Hematopoietic multipotent progenitor cell treated with erythropoietin and hydrocortisone succinate and interleukin-3 and kit ligand, for 6 days (in vitro differentiated cells): ENCODE measurements at regions not wholly inside any gene's neighbourhood (a gene's known extent, or its start where the extent isn't known, plus 50 kb on each side); places are given as distances from the start of the nearest gene placed in this dataset.
"Not testable (repeated sequence)": the region's sequence is repeated elsewhere in the genome, so short reads cannot be mapped to it uniquely, and the experiment has no call there.

Experiments
- DNase-seq: peaks from one replicate; pipeline ENCODE4 v3.0.0-alpha.2; 2015

DNA sequence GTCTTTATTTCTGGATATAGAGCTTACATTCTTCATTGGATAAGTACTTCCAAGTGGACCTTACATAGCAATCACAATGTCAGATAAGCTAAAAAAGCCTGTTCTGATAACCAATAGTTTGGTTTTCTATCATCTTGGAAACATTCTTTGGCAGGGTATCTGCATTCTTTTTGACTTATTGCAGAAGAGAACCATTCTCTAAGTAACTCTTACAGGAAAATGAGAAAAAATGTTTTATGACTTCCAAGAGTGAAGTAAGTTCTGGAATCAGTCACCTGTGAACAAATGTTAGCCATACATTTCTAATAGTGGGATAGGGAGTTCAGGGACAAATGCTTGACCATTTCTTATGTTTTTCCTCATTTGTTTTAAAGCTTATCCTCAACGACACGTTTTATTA is 564.0 kb downstream of the CD109 start:
- no peak for DNase-seq

GRCh38 chr6:74256781-74257180 is 560.8 kb downstream of the CD109 start:
- DNase-seq, result no peak

- no peak for DNase-seq
These were observed 560.4 kb downstream of the CD109 start for GRCh38 chr6:74256381-74256780.

DNA sequence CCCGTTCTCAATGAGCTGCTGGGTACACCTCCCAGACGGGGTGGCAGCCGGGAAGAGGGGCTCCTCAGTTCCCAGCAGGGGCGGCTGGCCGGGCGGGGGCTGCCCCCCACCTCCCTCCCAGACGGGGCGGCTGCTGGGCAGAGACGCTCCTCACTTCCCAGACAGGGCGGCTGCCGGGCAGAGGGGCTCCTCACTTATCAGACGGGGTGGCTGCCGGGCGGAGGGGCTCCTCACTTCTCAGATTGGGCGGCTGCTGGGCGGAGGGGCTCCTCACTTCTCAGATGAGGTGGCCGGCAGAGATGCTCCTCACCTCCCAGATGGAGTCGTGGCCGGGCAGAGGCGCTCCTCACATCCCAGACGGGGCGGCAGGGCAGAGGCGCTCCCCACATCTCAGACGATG is 559.0 kb downstream of the CD109 start:
- DNase-seq, result not testable (repeated sequence)

GRCh38 chr6:74254147-74254546 is 558.1 kb downstream of the CD109 start:
- DNase-seq, result not testable (repeated sequence)

- DNase-seq, result no peak
These were observed 557.3 kb downstream of the CD109 start for GRCh38 chr6:74253261-74253660.

DNA sequence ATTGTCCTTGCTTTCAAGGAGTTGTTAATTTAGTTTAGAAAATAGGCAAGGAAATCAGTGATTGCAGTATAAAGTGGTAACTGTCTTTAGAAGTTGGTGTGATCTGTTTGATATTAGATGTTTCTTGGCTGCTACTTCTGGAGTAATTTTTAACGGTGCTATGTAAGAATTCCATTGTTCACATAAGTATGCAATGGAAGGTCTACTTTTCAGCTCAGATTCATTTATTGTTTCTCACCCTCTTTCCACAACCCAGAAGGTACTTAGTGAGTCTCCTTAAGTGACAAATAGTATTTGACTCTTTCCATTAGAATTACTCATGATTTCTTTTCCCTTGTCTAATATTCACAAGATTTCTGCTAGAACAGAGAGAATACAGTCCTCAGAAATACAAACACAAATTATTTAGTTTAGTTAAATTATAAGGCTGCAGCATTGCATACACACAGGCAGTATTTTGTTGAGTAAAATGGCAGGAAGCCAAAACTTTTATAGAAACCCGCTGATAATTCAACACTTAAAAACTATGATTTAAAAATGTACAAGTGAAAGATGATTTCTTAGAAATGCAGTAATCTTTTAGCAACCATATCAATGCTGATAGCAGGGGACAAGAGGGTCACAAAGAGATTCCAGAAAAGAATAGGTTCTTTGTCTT is 554.3 kb downstream of the CD109 start:
- no peak for DNase-seq

- no peak for DNase-seq
These were observed 553.7 kb downstream of the CD109 start for GRCh38 chr6:74249658-74250057.

DNA sequence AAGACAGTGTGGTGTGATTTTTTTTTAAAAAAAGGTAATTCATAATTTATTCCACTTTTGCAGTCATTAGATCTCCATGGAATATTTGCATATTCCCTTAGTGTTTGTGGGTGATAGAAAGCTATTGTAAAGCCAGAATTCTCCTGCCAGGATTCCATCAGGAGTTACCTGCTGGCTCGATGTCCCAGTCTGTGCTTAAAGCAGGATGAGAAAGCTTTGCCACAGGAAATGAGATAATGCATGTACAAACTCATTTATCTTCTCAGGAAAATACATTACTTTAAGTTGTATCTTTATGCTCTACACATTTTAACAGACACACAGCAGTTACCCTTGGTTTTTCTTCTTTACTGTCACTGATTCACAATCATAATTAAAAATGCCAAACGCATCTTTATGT is 553.0 kb downstream of the CD109 start:
- no peak for DNase-seq

DNA sequence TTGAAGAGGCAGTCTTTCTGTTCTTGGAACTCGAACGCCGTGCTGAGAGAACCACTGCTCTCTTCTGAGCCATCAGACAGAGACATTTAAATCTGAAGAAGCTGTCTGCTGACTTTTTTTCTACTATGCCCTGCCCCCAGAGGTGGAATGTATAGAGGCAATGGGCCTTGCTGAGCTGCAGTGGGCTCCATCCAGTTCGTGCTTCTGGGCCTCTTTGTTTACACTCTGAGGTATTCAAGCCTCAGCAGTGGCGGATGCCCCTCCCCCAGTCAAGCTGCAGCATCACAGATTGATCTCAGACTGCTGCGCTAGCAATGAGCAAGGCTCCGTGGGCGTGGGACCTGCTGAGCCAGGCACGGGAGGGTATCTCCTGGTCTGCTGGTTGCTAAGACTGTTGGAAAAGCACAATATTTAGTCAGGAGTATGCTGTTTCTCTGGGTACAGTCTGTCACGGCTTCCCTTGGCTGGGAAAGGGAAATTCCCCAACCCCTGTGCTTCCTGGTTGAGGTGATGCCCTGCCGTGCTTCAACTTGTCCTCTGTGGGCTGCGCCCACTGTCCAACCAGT is 526.8 kb downstream of the CD109 start:
- no peak for DNase-seq

DNA sequence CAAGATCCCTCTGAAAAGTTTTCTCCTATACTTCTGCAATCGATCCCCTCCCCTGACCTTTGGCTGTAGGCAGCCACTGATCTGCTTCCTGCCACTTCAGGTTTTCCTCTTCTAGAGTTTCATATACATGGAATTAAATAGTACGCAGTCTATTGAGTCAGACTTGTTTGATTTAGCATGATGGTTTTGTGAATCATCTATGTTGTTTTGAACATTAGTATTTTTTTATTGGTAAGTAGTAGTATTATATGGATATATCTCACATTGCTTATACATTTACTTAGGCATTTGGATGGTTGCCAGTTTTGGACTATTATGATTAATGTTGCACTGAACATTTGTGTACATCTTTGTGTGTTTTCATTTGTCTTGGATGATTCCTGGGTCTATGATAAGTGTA is 518.0 kb downstream of the CD109 start:
- no peak for DNase-seq

GRCh38 chr6:74208239-74208638 is 512.2 kb downstream of the CD109 start:
- DNase-seq, result no peak

DNA sequence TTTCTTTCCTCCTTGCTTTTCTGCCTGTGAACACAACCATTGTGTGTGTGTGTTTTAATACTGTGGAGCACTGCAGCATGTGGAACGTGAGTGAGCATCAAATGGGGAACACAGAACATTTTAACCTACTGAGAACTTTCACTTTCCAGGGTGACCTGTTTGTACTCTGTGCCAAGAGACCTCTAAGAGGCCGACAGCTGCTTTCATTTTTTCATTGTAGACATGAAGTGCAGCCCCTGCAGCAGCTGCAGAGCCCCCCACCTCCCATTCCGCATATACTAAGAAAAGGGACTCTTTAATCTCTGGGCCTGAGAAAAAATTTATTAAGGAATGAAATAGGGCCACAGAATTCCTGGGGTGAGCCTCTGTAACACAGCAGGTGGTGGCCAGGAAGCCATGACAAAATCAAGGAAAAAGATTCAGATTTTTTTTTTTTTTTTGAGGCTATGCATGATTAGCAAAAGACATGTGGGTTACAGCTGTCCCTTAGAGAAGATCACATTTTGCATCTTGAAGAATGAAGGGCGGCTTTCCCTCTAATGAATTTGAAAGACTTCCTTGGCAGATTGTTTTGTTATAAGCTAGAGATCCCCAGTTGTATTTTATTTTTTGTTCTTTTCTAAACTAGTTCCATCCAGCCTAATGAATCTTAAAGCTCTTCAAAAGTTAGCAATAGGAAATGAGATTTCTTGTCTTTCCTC is 503.4 kb downstream of the CD109 start:
- no peak for DNase-seq

- DNase-seq, result no peak
These were observed 501.3 kb downstream of the CD109 start for GRCh38 chr6:74197310-74197709.

DNA sequence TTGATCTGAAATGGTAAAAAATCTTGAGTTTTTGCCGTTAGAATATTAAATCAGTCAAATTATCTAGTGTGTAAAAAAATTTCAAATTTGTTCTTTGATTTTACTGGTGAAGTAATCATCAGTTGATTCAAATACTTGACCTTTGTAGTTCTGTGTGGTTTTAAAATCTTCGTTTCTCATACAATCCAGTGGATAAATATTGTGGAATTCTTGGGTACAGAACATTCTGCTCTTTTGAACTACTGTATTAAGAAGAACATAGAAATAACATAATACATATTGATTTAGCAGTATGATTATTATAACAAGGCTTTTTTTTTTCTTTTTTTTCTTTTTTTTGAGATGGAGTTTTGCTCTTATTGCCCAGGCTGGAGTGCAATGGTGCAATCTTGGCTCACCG is 491.8 kb downstream of the CD109 start:
- no peak for DNase-seq

- DNase-seq, result no peak
These were observed 487.0 kb downstream of the CD109 start for GRCh38 chr6:74182992-74183391.

GRCh38 chr6:74181471-74181870 is 485.5 kb downstream of the CD109 start:
- DNase-seq, result no peak

GRCh38 chr6:74177506-74177905 is 481.5 kb downstream of the CD109 start:
- no peak for DNase-seq

GRCh38 chr6:74170550-74170949 is 474.5 kb downstream of the CD109 start:
- not testable (repeated sequence) for DNase-seq

DNA sequence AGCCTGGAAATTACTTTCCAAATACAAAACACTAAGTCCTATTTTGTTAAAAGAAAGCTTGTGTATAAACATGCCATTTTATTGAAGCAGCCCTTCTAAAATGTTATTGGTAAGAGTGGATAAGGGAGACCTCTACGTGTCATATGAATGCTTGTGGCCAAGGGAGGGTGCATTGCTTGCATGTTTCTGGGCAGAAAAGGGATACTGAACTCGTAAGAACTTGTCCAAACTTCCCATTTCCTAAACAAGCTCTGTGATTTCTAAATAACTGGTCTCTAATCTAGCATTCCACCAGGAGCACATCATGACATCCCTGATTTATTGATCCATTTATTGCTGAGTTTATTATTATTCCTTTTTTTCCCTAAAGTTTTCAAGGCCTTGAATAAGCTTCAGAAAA is 474.1 kb downstream of the CD109 start:
- no peak for DNase-seq

DNA sequence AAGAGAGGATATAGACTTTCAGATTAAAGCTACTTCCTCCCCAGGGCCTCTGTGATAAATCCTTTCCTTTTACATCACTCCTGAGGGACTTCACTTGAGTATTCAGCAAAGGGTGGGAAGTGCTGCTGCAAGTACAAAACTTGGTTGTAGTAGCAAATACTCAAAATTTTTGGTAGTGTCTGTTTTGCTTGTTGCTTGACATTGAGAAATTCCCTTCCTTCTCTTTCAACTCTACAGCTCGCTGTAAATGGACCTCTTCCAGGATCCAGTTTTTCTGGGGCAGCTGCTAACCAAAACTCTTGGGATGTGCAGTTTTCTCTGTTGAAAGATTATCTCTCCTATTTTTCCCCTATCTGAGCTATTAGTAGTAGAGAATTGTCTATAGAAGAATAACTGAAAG is 472.0 kb downstream of the CD109 start:
- DNase-seq, result no peak

DNA sequence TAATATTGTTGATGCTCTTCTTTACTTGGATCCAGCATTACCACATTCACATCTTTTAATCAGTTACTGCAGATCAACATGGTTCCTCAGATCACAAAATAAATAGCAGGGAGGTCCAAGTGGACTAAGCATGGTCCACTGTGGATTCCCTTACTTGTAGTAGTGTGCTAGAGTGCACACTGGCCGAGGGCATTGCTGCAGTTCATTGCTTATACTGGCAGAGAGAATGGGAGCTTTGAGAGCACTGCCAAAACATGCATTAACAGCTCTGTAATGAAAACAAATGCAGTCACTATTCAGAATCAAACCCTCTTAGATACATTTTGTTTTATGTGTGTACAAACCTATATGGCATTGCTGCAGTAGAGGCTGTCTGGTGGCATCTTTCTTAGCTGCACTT is 471.5 kb downstream of the CD109 start:
- no peak for DNase-seq

- no peak for DNase-seq
These were observed 470.8 kb downstream of the CD109 start for GRCh38 chr6:74166849-74167248.

DNA sequence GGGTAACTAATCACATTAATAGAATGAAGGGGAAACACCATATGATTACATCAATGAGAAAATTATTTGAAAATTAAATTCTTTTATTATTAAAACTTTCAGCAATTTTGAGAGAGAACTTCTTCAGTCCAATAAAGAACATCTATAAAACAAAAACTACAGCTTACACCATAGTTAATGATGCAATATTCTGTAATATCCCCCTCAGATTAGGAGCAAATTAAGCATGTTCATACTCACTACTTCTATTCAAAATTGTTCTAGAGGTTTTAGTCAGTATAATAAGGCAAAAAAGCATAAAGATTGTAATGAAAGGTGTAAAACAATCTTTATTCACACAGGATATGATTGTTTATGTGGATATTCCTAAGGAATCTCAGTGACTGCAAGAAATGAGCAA is 465.4 kb downstream of the CD109 start:
- no peak for DNase-seq
